Activated CD4-positive, alpha-beta T cell treated with anti-CD3 and anti-CD28 coated beads, Interleukin-2, Interleukin-4, amounts not matched to agents 100 ng/mL and 50 ng/mL, durations not matched to agents 16 hours and 8 hours (primary cell): ENCODE measurements at regions not wholly inside any gene's neighbourhood (a gene's known extent, or its start where the extent isn't known, plus 50 kb on each side); places are given as distances from the start of the nearest gene placed in this dataset.

Experiments used
- DNase-seq: peaks from one replicate; pipeline ENCODE4 v3.0.0-alpha.2; 2020; ENCODE audit warnings: low spot score

GRCh38 chr6:134708079-134708478 is 241.8 kb downstream of the ALDH8A1 start:
- no peak for DNase-seq

DNA sequence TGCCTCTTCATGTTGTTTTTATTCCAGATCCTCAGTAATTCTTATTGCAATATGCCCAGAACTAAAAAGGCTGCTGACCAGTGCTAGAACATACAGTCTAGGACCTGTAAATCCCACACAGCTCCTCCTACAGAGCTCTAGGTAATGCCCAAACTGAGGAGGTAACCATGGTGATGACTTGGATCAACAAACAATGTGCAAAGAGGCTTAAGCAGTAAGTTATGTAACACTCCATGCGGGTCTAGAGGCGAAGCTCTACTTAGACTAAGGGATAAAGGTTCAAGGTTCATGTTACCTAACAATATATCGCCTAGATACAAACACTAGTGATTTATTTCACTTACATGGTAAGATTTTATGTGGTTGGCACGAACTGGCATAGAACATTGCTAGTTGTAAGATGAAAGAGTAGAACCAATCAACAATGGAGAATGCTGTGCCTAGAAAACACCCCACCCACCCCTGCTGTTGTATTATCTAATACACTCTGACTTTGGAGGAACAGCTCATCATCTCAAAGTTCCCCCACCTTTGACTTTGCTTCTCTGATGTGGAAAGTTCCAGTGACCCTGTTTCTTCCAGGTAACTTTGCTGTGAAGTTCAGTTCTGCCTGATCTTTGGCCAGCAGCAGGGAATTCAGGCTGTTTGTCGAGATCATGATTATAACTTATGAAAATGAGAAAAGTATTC is 242.4 kb downstream of the ALDH8A1 start:
- DNase-seq: no peak

DNA sequence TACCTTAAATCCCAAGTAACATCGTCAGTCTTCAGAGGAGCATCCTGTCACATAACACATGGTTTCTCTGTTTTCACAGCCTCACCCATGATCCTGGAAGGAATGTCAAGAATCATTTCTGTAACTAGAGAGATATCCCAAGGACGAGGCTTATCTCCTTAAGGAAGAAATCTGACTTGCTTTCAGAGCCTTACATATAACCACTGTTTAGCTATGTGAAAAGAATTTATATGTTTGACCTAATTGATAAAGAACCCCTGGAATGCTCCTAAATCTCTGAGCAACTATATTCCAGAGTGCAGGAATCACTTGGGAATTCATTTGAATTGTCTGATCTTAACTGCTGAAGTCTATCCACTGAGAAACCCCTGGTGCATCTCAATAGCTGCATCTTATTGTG is 243.1 kb downstream of the ALDH8A1 start:
- no peak for DNase-seq

- no peak for DNase-seq
Measured at GRCh38 chr6:134706153-134706552, 243.7 kb downstream of the ALDH8A1 start.

DNA sequence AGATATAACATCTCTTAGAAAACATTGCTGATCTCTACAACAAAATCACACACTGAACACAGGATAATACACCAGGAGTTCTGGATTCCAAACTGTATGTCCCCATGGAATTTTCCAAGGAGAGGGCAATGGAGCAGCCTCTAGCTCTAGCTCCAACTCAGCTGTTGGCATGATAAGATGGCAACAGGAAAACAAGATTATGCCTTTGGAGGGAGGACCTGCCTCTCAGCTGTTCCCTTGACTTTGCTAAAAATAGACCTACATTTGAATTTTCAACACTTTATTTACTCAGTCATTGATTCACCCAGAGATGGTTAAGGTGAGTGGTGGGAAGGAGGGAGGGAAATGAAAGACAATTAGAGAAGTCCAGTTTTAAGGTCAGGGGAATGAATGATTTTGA is 246.7 kb downstream of the ALDH8A1 start:
- no peak for DNase-seq

DNA sequence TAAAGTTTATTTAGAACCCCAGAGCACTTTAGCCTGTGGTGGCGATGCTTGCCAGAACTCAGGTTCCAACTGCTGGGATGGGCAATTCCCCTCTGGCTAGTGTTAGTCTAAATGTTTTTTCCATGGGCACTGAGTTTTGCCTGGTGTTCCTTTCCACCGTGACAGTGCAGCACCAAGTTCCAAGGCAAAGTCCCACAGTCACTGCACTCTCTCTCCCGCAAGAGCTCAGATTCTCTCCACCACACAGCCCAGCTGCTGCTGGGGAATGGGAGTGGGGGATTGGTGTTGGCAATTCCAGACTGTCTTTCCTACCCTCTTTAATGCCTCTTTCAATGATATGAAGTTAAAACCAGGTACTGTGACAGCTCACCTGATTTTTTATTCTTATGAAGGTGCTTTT is 247.6 kb downstream of the ALDH8A1 start:
- DNase-seq: no peak

- DNase-seq: no peak
Measured at GRCh38 chr6:134701301-134701700, 248.6 kb downstream of the ALDH8A1 start.

DNA sequence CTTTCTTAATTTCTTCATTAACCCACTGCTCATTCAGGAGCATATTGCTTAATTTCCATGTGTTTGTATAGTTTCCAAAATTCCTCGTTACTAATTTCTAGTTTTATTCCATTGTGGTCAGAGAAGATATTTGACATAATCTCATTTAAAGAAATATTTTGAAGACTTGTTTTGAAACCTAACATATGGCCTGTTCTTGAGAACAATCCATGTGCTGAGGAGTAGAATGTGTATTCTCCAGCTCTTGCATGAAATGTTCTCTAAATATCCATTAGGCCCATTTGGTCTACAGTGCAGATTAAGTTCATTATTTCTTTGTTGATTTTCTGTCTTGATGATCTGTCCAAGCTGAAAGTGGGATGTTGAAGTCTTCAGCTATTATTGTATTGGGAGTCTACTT is 251.7 kb downstream of the ALDH8A1 start:
- no peak for DNase-seq

GRCh38 chr6:134692008-134692407 is 257.9 kb downstream of the ALDH8A1 start:
- DNase-seq: no peak

DNA sequence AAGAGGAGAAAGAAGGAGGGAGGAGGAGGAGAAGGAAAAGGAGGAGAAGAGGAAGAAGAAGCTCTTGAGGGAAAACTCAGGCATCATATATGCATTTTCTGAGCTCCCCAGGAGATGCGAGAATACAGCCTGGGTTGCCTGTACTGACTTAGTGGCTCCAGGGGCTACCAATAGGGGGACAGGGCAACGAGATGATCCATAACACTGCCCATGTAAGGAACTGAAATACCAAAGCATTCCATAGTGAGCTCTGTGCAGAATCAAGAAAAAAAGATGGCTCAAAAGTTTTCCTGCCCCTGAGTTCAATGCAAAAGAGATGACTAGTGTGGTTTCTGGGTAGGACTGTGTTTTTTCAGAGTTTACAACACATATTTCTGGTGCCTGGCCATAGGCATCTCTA is 258.7 kb downstream of the ALDH8A1 start:
- DNase-seq: no peak

DNA sequence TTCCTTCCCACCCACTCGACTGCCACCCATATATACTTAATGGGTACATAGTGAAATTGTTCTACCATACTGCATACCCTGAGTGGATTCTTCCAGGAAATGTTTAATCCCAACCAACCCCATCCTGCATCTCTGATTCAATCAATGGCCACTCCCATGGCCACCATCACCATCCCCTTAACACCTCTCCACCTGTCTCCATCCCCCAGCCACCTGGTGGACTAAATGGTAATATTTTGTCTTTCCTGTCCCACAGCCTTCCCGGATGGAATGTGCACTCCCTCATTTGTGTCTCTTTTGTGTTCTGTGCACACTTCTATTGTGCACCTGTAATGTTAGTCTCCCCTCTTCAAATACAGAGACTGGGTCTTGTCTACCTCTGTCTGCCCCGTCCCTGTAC is 259.9 kb downstream of the ALDH8A1 start:
- DNase-seq: no peak

GRCh38 chr6:134689641-134690040 is 260.3 kb downstream of the ALDH8A1 start:
- no peak for DNase-seq

DNA sequence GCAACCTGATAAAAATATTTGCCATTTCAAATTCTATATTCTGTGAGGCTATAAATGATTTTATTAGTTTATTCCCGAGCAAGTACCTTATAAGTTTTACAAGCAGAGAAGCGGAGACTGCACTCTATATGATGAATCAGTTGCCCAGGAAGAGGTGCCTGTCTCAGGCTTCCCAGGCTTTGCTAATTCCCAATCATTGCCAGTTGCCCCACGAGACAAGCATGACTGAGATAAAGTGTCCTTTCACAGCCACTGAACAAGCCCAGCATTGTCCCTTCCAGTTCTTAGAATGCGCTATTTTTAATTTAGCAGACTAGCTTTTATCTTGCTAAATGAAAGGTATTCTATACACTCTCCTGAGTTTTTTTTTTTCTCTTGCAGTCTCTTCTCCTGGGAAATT is 260.7 kb downstream of the ALDH8A1 start:
- no peak for DNase-seq

DNA sequence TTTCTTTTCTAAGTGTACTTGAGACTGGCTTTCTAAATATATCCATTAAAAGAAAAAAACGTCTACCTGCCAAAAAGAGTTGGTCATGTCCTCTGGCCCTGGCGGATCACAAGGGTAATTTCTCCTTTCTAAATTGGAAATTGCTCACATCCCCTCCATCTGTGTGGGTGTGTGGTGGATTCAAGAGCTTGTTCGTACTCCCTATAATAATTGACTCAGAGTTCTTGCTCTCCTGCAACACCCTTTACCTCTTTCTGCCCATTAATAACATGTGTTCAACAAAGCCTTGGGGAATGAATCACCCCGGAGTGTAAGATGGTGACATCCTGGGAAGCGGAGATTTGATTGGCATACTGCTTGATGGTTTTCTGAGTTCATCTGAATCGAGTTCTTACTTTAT is 263.8 kb downstream of the ALDH8A1 start:
- no peak for DNase-seq

DNA sequence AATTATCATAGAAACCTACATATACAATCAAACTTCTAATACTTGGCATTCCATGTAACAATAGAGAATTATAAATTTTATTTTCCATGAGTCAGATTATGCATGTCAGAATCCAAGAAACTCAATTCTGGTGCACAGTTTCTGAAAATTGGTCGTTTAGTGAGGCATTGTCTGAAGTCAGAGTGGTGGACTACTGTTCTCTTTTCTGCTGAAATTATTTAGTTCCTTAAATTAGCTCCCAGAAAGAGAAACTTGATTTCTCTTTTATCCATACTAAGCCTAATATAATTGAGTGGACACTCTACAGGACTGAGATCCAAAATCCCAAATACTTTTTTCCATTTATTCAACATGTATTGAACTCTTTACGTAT is 265.5 kb downstream of the ALDH8A1 start:
- no peak for DNase-seq

- no peak for DNase-seq
Measured at GRCh38 chr6:134683783-134684422, 266.0 kb downstream of the ALDH8A1 start.

DNA sequence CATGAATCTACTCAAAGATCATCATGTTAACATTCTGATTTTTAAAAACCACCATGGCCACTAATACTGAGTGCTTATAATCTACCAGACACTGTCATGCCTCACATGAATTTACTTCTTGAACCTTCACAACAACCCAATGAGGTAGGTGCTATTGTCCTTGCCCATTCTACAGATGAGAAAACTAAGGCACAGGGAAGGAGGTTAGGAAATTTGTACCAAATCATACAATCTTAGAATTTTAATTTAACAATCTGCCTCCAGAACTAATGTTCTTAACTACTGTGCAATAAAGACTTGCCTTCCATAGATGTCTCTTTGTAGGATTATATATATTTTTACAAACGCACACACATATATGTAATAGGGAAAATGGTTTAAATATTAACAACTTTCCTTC is 269.5 kb downstream of the ALDH8A1 start:
- no peak for DNase-seq

DNA sequence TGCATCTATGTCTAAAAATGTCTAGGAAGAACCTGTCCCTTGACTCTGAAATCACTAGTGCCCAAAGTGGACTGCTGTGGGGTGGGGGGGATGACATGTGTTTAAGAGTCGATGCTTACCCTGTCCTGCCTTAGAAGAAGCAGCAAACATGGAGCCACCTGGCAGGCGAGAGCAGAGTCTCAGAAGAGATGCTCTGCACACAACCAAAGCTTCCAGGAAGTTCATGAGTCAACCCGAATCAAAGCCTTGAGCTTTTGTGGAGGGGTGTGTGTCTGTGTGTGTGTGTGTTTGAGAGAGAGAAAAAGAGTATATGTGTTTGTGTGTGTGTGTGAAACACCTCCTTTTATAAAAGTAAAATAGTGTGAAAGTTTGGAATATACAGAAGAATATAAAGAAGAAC is 269.9 kb downstream of the ALDH8A1 start:
- peak; percentile 13 for DNase-seq

DNA sequence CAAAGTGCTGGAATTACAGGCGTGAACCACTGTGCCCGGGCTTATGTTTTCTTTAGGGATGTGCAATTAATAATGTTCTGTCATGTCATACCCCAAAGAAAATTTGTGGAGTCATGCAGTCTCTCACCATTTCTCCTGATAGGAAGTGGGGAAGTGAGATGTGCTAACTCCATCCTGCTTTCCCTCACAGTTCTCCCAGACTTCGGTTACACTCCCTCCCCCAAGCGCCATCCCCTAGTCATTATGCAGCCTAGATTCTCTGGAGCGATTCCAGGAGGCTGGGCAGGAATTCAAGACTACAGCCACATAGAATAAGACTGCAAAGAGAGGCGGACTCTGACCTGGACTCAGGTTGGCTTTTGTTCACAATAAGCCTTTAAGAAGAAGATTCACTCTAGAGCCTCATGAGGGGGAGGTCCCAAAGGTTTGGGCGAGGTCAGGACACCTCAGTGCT is 271.4 kb downstream of the ALDH8A1 start:
- DNase-seq: no peak

DNA sequence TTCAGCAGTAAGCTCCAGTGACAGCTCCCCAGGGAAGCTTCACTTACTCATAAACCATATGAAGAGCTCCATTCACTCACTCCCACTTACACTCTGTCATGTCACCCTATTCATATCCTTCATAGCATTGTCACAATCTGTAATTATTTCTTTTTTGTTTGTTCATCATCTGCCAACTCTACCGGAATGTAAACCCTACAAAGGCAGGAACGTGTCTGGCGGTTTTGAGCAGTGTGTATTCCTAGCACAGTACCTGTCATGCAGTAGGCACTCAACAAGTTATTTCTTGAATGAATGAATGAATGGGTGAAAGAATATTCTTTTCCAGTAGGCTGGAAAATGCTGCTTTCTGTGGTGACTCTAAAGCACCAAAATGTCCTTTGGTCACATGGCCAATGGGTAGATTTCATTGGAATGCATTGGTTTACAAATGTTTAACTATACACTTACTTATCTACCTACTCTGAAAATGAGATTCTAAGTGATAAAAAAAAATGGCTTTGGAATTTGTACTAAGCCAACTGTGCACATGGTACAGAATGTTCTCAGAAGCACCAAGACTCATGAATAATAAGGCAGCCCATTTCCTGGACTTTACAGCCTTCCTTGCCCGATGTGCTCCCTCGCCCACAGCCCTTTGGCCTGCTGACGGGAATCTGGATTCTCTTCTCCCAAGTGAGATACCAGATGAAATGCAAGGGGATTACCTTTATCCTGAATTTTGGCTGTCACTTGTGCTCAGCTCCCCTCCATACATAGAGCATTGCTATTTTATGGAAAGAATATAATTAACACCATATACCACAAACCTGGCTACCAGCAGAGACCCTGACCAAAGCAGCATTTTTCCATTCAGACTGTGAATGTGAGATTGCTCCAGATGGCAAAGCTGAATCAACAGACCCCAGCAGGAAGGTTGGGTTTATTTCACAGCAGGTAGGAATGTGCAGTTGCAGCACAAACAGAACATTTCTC is 273.3 kb downstream of the ALDH8A1 start:
- no peak for DNase-seq

DNA sequence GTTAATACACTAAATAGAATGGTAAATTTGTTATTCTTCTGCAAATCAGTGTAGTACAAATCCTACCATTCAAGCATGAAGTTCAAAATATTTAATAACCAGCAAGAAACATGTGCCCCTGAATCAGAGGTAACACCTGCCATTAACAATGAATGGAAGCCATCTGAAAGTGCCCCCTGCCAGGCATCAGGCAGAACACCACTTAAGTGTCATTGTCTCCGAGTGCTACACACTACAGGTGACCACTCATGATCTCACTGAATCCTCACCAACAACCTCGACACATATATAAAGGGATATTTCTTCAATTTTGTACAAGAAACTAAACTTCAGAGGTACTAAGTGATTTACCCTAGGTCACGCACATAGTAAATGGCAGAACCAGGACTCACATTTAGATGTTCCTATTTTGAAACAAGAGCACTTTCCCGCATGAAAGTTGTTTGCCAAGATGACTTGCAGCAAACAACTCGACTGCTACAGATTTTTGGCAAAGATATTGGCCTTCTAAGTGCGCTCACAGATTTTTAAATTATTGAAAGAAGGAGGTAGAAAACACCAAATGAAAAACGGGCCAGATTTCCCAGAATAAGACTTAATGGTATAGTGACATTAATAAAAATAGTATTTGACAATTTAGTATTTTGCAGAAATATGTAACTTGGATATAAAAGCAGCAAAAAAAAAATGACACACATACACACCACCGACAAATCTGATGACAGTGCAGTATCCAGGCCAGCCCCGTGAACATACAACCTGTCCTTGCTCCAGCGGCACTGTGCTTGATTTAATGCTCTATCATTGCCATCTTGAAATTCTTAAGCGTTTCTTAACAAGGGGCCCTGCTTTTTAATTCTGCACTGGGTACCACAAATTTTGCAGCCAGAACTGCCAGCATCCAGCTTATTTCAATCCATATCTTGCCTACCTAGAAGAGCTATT is 274.5 kb downstream of the ALDH8A1 start:
- no peak for DNase-seq

- no peak for DNase-seq
Measured at GRCh38 chr6:134674562-134674961, 275.3 kb downstream of the ALDH8A1 start.
